H1 (cell line): ENCODE measurements at regions not wholly inside any gene's neighbourhood (a gene's known extent, or its start where the extent isn't known, plus 50 kb on each side); places are given as distances from the start of the nearest gene placed in this dataset.

Experiments used
- CTCF ChIA-PET: fragments of 300-600 bp; sonication (Branson Sonifier 250); formaldehyde crosslinking; loops from one replicate; lab custom pipeline; 2021; ENCODE audit not compliant: partially characterized antibody; lab: Charles Lee
- POLR2A ChIA-PET: fragments of 300-600 bp; sonication (Branson Sonifier 250); formaldehyde crosslinking; loops from one replicate; lab custom pipeline; 2021; ENCODE audit warnings: inconsistent platforms; ENCODE audit not compliant: partially characterized antibody; lab: Charles Lee
- DNase-seq, 2 experiments: peaks; one replicate each; pipeline versions ENCODE4 v3.0.0 to v3.0.0-alpha.2; 2010 to 2022; ENCODE audit warnings: low spot score in 2 of 2, low read depth in 1 of 2, mixed read lengths in 1 of 2
- FAIRE-seq: peaks from 2 replicates; lab custom pipeline; 2011; peaks lifted over from hg19 to GRCh38; lab: Jason Lieb, UNC
- H2AFZ ChIP-seq: 2 replicates; pipeline ENCODE4 v1.8.1; 2012; ENCODE audit warnings: low read length, inconsistent platforms
- H2AK5ac ChIP-seq: 2 replicates; pipeline ENCODE4 v1.6.1; 2013; ENCODE audit warnings: low read depth, low read length
- H2BK120ac ChIP-seq: replicated peaks from 2 replicates; pipeline ENCODE3; 2013; ENCODE audit warnings: low read depth, low read length, inconsistent platforms
- H2BK12ac ChIP-seq: 2 replicates; pipeline ENCODE4 v1.6.1; 2013; ENCODE audit warnings: low read depth, low read length
- H2BK15ac ChIP-seq: 2 replicates; pipeline ENCODE4 v1.6.1; 2013; ENCODE audit warnings: low read length
- H2BK20ac ChIP-seq: 2 replicates; pipeline ENCODE4 v1.6.1; 2013; ENCODE audit warnings: low read length
- H2BK5ac ChIP-seq: 2 replicates; pipeline ENCODE4 v1.6.1; 2013; ENCODE audit warnings: low read depth, low read length
- H3K14ac ChIP-seq: 2 replicates; pipeline ENCODE4 v1.6.1; 2013; ENCODE audit warnings: inconsistent platforms; ENCODE audit not compliant: insufficient read length
- H3K18ac ChIP-seq: 2 replicates; pipeline ENCODE4 v1.6.1; 2013; ENCODE audit warnings: low read length; ENCODE audit errors: extremely low read depth
- H3K23ac ChIP-seq: 2 replicates; pipeline ENCODE4 v1.6.1; 2013; ENCODE audit warnings: inconsistent platforms; ENCODE audit not compliant: insufficient read length
- H3K23me2 ChIP-seq: 2 replicates; pipeline ENCODE4 v1.6.1; 2013; ENCODE audit warnings: low read depth, low read length
- H3K27ac ChIP-seq: 2 replicates; pipeline ENCODE4 v1.6.1; 2011; ENCODE audit warnings: low read depth, low read length, inconsistent platforms
- H3K27me3 ChIP-seq, 4 experiments: replicated peaks in 1 of 4; 1 replicate in 1 of 4; 2 replicates in 3 of 4; pipeline versions ENCODE4 v1.6.1 to v1.8.1; 2011 to 2013; ENCODE audit warnings: low read length in 3 of 4, mild to moderate bottlenecking in 3 of 4, inconsistent platforms in 2 of 4, mixed read lengths in 2 of 4, moderate library complexity in 1 of 4; ENCODE audit not compliant: control insufficient read depth in 3 of 4, insufficient read depth in 3 of 4; ENCODE audit errors: extremely low read depth in 1 of 4
- H3K36me3 ChIP-seq, 4 experiments: 2 replicates each; pipeline versions ENCODE4 v1.6.1 to v1.8.1; 2011 to 2013; ENCODE audit warnings: mild to moderate bottlenecking in 4 of 4, low read length in 3 of 4, moderate library complexity in 2 of 4, control low read depth in 1 of 4, inconsistent platforms in 1 of 4; ENCODE audit not compliant: insufficient read depth in 4 of 4, control insufficient read depth in 2 of 4
- H3K4ac ChIP-seq: replicated peaks from 2 replicates; pipeline ENCODE3; 2013; ENCODE audit warnings: low read length, low read depth, mixed read lengths, inconsistent platforms; ENCODE audit not compliant: insufficient read length
- H3K4me1 ChIP-seq, 4 experiments: replicated peaks in 1 of 4; 1 replicate in 1 of 4; 2 replicates in 3 of 4; pipeline versions ENCODE4 v1.6.1 to v1.8.1; 2011 to 2013; ENCODE audit warnings: low read length in 3 of 4, inconsistent platforms in 2 of 4, mixed read lengths in 1 of 4; ENCODE audit not compliant: insufficient read depth in 4 of 4, control insufficient read depth in 3 of 4
- H3K4me2 ChIP-seq, 2 experiments: 2 replicates each; pipeline versions ENCODE4 v1.6.1 to v1.8.1; 2011 to 2013; ENCODE audit warnings: low read depth in 2 of 2, low read length in 2 of 2, control low read depth in 1 of 2, inconsistent platforms in 1 of 2, mild to moderate bottlenecking in 1 of 2; ENCODE audit not compliant: insufficient read depth in 1 of 2
- H3K4me3 ChIP-seq, 4 experiments: fragments of 200-600, 300-600 bp in 1 of 4; sonication (generic), shearing (Covaris generic), sonication (Bioruptor Twin) in 1 of 4; 2 replicates each; pipeline versions ENCODE4 v1.5.1 to v1.8.1; 2011 to 2016; ENCODE audit warnings: low read length in 4 of 4, low read depth in 3 of 4, control low read depth in 2 of 4, inconsistent platforms in 2 of 4, mild to moderate bottlenecking in 2 of 4, mixed read lengths in 1 of 4, moderate library complexity in 1 of 4; ENCODE audit not compliant: insufficient read depth in 2 of 4; ENCODE audit errors: extremely low read depth in 1 of 4
- H3K56ac ChIP-seq: replicated peaks from 2 replicates; pipeline ENCODE3; 2013; ENCODE audit warnings: low read depth, mild to moderate bottlenecking, mixed read lengths, low read length, inconsistent platforms; ENCODE audit not compliant: insufficient read length
- H3K79me1 ChIP-seq: 2 replicates; pipeline ENCODE4 v1.6.1; 2013; ENCODE audit warnings: low read depth, low read length, control low read depth
- H3K79me2 ChIP-seq, 2 experiments: 2 replicates each; pipeline versions ENCODE4 v1.6.1 to v1.8.1; 2012 to 2013; ENCODE audit warnings: low read length in 2 of 2, mild to moderate bottlenecking in 2 of 2, inconsistent platforms in 1 of 2; ENCODE audit not compliant: insufficient read depth in 2 of 2, control insufficient read depth in 1 of 2
- H3K9ac ChIP-seq, 4 experiments: replicated peaks in 1 of 4; 1 replicate in 1 of 4; 2 replicates in 3 of 4; pipeline versions ENCODE4 v1.6.1 to v1.8.1; 2011 to 2013; ENCODE audit warnings: low read depth in 3 of 4, low read length in 3 of 4, control low read depth in 2 of 4, mild to moderate bottlenecking in 2 of 4, moderate library complexity in 2 of 4, inconsistent platforms in 1 of 4; ENCODE audit errors: extremely low read depth in 1 of 4
- H3K9me3 ChIP-seq, 2 experiments: 2 replicates each; pipeline versions ENCODE4 v1.6.1 to v1.8.1; 2012 to 2013; ENCODE audit warnings: mild to moderate bottlenecking in 2 of 2, moderate library complexity in 2 of 2, control low read depth in 1 of 2, inconsistent platforms in 1 of 2, low read depth in 1 of 2, low read length in 1 of 2, mixed read lengths in 1 of 2; ENCODE audit not compliant: insufficient read depth in 2 of 2
- H4K20me1 ChIP-seq, 2 experiments: replicated peaks in 1 of 2; 2 replicates each; pipeline versions ENCODE3 to v1.8.1; 2011 to 2013; ENCODE audit warnings: inconsistent platforms in 2 of 2, low read length in 2 of 2, mild to moderate bottlenecking in 1 of 2; ENCODE audit not compliant: insufficient read depth in 2 of 2, control insufficient read depth in 1 of 2
- H4K5ac ChIP-seq: 2 replicates; pipeline ENCODE4 v1.6.1; 2013; ENCODE audit warnings: low read length, low read depth, mixed read lengths, inconsistent platforms; ENCODE audit not compliant: insufficient read length
- H4K8ac ChIP-seq: 2 replicates; pipeline ENCODE4 v1.8.0; 2013; ENCODE audit warnings: mild to moderate bottlenecking, moderate library complexity, low read length, inconsistent platforms; ENCODE audit not compliant: insufficient read depth; ENCODE audit errors: extremely low read depth
- H4K91ac ChIP-seq: replicated peaks from 2 replicates; pipeline ENCODE3; 2013; ENCODE audit warnings: low read length, mixed read lengths, inconsistent platforms; ENCODE audit not compliant: insufficient read length
- BACH1 ChIP-seq: IDR thresholded peaks from 2 replicates; pipeline ENCODE4 v1.6.1; 2012; ENCODE audit warnings: low read length, improper control_type of control experiment
- BCL11A ChIP-seq, 2 experiments: IDR thresholded peaks; one replicate each; pipeline ENCODE4 v1.6.1; 2011; ENCODE audit warnings: low read depth in 2 of 2, low read length in 2 of 2, mild to moderate bottlenecking in 2 of 2
- CBX5 ChIP-seq: fragments of 300-800, 300-1000 bp; sonication (generic); IDR thresholded peaks from 2 replicates; pipeline ENCODE4 v1.7.1; 2016; ENCODE audit warnings: antibody characterized with exemption, low read length, low read depth
- CHD1 ChIP-seq: IDR thresholded peaks from 2 replicates; pipeline ENCODE4 v1.6.1; 2012; ENCODE audit warnings: low read depth, low read length, improper control_type of control experiment
- CHD2 ChIP-seq: IDR thresholded peaks from 2 replicates; pipeline ENCODE4 v1.6.1; 2012; ENCODE audit warnings: low read length, improper control_type of control experiment
- HDAC2 ChIP-seq, 2 experiments: fragments of 300-600 bp in 1 of 2; sonication (generic) in 1 of 2; IDR thresholded peaks; 2 replicates each; pipeline ENCODE4 v1.6.1; 2011 to 2012; ENCODE audit warnings: low read depth in 2 of 2, low read length in 2 of 2, mild to moderate bottlenecking in 2 of 2, moderate library complexity in 2 of 2, borderline replicate concordance in 1 of 2, inconsistent platforms in 1 of 2
- RAD21 ChIP-seq, 2 experiments: IDR thresholded peaks in 1 of 2; conservative IDR thresholded peaks in 1 of 2; 2 replicates each; pipeline ENCODE4 v1.6.1; 2011; ENCODE audit warnings: low read depth in 2 of 2, low read length in 2 of 2, improper control_type of control experiment in 1 of 2, inconsistent platforms in 1 of 2, mild to moderate bottlenecking in 1 of 2, moderate library complexity in 1 of 2
- SAP30 ChIP-seq: fragments of 300-600 bp; sonication (generic); IDR thresholded peaks from 2 replicates; pipeline ENCODE4 v1.7.1; 2012; ENCODE audit warnings: low read length, moderate library complexity, mild to moderate bottlenecking, inconsistent platforms; ENCODE audit not compliant: insufficient read depth, insufficient replicate concordance
- SP1 ChIP-seq: IDR thresholded peaks from 2 replicates; pipeline ENCODE4 v1.6.1; 2011; ENCODE audit warnings: low read depth, low read length
- TEAD4 ChIP-seq: IDR thresholded peaks from 2 replicates; pipeline ENCODE4 v1.6.1; 2012; ENCODE audit warnings: low read depth, low read length, inconsistent platforms, mixed read lengths
- WGBS, 2 experiments: shearing (Covaris generic) in 1 of 2; methylation state at CpG; one replicate each; pipeline versions ENCODE4 v1.1.6 to v1.1.7; 2013 to 2015; ENCODE audit warnings: low lambda C conversion rate in 2 of 2, mixed read lengths in 2 of 2, inconsistent platforms in 1 of 2, low coverage in 1 of 2, missing lambda C conversion rate in 1 of 2; ENCODE audit not compliant: insufficient replicate concordance in 2 of 2, insufficient coverage in 1 of 2, insufficient read length in 1 of 2; ENCODE audit errors: extremely low coverage in 1 of 2, missing lambda C conversion rate in 1 of 2; 5-methylcytosine and 5-hydroxymethylcytosine counted together

DNA sequence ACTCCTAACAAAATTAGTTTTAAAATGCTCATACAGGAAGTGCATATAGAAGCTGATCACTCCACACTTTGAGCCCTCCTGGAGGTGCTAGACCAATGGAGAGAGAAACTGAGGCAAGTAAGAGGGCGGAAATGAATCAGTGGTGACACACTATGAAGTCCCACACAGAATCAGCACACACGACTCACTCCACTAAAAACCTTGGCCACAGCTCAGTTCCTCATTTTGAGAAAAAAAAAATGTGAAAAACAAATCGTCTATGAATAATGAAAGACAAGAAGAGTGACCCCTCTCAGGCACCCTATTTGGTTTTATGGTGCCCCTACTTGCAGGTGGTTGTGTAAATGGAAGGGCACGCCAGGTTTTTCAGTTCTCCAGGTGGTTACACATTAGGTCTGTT is 675.1 kb upstream of the BRINP3 start:
- no peak overlapping the region for H2BK15ac ChIP-seq
- H2BK120ac ChIP-seq: no peak overlapping the region
- H2BK5ac ChIP-seq: no peak overlapping the region
- H2AK5ac ChIP-seq: no peak overlapping the region
- TF ChIP-seq SAP30: no peak
- TF ChIP-seq CBX5: no peak
- TF ChIP-seq TEAD4: no peak
- TF ChIP-seq BACH1: no peak
- TF ChIP-seq SP1: no peak
- no peak for TF ChIP-seq HDAC2 (IDR thresholded peaks at IDR 0.05; ENCODE audit: borderline replicate concordance in 1 of 2, low read depth in 2 of 2, low read length in 2 of 2)
- TF ChIP-seq BCL11A (IDR thresholded peaks at IDR 0.05; ENCODE audit: low read depth in 2 of 2, low read length in 2 of 2): no peak
- TF ChIP-seq CHD1: no peak
- TF ChIP-seq RAD21 (IDR thresholded peaks at IDR 0.05 in 1 of 2, conservative IDR thresholded peaks at IDR 0.05 in 1 of 2; ENCODE audit: low read depth in 2 of 2, low read length in 2 of 2): no peak
- TF ChIP-seq CHD2: no peak
- TF ChIP-seq, all 59 proteins: peak for 0
- Histone ChIP-seq H3K9ac (no peak overlapping the region), H4K5ac (no peak overlapping the region), H3K27me3 (no peaks in the 10 kb centered on the region), H3K23me2 (no peaks in the 10 kb centered on the region), H3K79me1 (no peaks in the 10 kb centered on the region), H2AFZ (no peak overlapping the region), H4K20me1 (no peaks in the 10 kb centered on the region), H3K27ac (no peak overlapping the region), H3K9me3 (peaks cover 0 to 3% of the 10 kb centered on the region in 2 experiments; a peak in 1 of 4 replicates), H3K36me3 (no peaks in the 10 kb centered on the region), H3K4me2 (no peak overlapping the region), H3K4ac (no peak overlapping the region), H4K91ac (no peak overlapping the region), H3K18ac (no peak overlapping the region), H3K56ac (no peak overlapping the region), H3K79me2 (no peaks in the 10 kb centered on the region), H3K14ac (no peak overlapping the region), H3K4me1 (peaks cover 0 to 2% (median under 1%) of the 10 kb centered on the region in 4 experiments; a peak in 1 of 7 replicates), H2BK20ac (no peak overlapping the region), H3K4me3 (no peak overlapping the region), H3K23ac (no peak overlapping the region), H2BK12ac (no peak overlapping the region), H4K8ac (no peak overlapping the region)
- 96% methylated on average over 4 of the region's 4 CpGs; no CpG with 5 or more reads in 1 of the 2 experiments for WGBS, 2 experiments
- no peak for FAIRE-seq
- POLR2A ChIA-PET: no interaction called here
- no peak for DNase-seq
- CTCF ChIA-PET: interaction anchor here (0.9 to 1.6 kb wide), 3 partner anchors 9 to 519 kb away, joined by 3 read pairs; no protein-coding TSS in a partner anchor
